ENCODE measurements at regions not wholly inside any gene's neighbourhood (a gene's known extent, or its start where the extent isn't known, plus 50 kb on each side); places are given as distances from the start of the nearest gene placed in this dataset.

DNA sequence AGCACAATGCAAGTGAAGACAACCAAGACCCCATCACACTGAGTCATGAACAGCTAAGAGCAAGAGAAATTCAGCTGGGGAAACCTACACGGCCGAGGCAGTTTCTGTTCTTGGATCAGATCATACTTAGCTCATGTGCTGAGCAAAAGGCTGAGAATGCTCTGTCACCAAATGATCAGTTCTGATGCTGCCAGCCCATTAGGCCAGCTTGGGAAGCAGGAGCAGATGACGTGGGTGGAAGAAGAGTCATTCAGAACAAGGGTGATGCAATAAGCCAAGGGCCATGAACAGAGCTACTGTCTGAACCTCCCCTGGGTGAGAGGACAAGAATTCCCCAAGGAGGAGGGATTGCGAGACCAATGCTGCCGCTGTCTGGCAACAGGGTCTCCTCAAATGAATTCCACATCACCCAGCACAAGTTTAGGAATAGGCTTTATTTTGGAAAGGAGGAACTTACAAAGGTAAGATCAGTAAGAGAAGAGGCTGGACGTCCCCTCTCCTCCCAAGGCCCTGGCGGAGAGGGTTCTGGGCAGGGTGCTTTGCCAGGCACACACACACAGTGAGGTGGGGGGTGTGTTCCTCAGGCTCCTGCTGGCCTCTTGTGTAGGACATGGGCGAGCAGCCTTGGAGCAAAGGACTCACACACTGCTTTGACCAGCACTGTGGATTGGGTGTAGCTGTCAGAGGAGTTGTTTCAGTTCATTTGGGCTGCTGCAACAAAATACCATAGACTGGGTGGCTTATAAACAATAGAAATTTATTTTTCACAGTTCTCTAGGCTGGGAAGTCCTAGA is 65.6 kb upstream of the CTXND1 start:
- TF ChIP-seq, protein P1, sequence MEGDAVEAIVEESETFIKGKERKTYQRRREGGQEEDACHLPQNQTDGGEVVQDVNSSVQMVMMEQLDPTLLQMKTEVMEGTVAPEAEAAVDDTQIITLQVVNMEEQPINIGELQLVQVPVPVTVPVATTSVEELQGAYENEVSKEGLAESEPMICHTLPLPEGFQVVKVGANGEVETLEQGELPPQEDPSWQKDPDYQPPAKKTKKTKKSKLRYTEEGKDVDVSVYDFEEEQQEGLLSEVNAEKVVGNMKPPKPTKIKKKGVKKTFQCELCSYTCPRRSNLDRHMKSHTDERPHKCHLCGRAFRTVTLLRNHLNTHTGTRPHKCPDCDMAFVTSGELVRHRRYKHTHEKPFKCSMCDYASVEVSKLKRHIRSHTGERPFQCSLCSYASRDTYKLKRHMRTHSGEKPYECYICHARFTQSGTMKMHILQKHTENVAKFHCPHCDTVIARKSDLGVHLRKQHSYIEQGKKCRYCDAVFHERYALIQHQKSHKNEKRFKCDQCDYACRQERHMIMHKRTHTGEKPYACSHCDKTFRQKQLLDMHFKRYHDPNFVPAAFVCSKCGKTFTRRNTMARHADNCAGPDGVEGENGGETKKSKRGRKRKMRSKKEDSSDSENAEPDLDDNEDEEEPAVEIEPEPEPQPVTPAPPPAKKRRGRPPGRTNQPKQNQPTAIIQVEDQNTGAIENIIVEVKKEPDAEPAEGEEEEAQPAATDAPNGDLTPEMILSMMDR (conservative IDR thresholded peaks at IDR 0.05 in 1 of 2, IDR thresholded peaks at IDR 0.05 in 1 of 2; ENCODE audit: low read depth in 1 of 2, low read length in 2 of 2), result no peak
- no peak for TF ChIP-seq EZH2 (IDR thresholded peaks at IDR 0.05; ENCODE audit: low read length, missing control alignments)

Measured in fibroblast of lung (primary cell).